Skeletal muscle tissue (tissue), 3 donors: ENCODE measurements at regions not wholly inside any gene's neighbourhood (a gene's known extent, or its start where the extent isn't known, plus 50 kb on each side); places are given as distances from the start of the nearest gene placed in this dataset.
"Not testable (repeated sequence)": the region's sequence is repeated elsewhere in the genome, so short reads cannot be mapped to it uniquely, and the experiment has no call there.

Experiments
- H3K27ac ChIP-seq: one replicate; pipeline ENCODE4 v1.7.0; 2013; ENCODE audit warnings: mild to moderate bottlenecking, low read depth, low read length, inconsistent platforms
- H3K27me3 ChIP-seq, 3 donors: one replicate each; pipeline ENCODE4 v1.7.0; 2013; ENCODE audit warnings: low read length in 3 of 3; ENCODE audit not compliant: control insufficient read depth in 3 of 3, insufficient read depth in 3 of 3
- H3K36me3 ChIP-seq, 3 donors: one replicate each; pipeline ENCODE4 v1.7.0; 2013; ENCODE audit warnings: low read length in 3 of 3; ENCODE audit not compliant: control insufficient read depth in 3 of 3, insufficient read depth in 3 of 3
- H3K4me1 ChIP-seq, 3 donors: one replicate each; pipeline ENCODE4 v1.7.0; 2013; ENCODE audit warnings: low read length in 3 of 3, mild to moderate bottlenecking in 3 of 3; ENCODE audit not compliant: control insufficient read depth in 3 of 3, insufficient read depth in 3 of 3
- H3K4me3 ChIP-seq, 3 donors: one replicate each; pipeline ENCODE4 v1.7.0; 2013; ENCODE audit warnings: low read length in 3 of 3
- H3K9ac ChIP-seq, 3 donors: one replicate each; pipeline ENCODE4 v1.7.0; 2013; ENCODE audit warnings: low read length in 3 of 3, mild to moderate bottlenecking in 3 of 3, moderate library complexity in 2 of 3, low read depth in 1 of 3
- H3K9me3 ChIP-seq, 3 donors: one replicate each; pipeline ENCODE4 v1.7.0; 2013; ENCODE audit warnings: low read length in 3 of 3; ENCODE audit not compliant: control insufficient read depth in 3 of 3
- donor health status: Osteomylitis.

GRCh38 chr5:36458746-36459145 is 147.7 kb upstream of the SLC1A3 start:
- Histone ChIP-seq H3K9me3 (no peaks in the 10 kb centered on the region), H3K4me1 (no peaks in the 10 kb centered on the region), H3K9ac (no peak overlapping the region), H3K27ac (no peak overlapping the region), H3K36me3 (no peaks in the 10 kb centered on the region), H3K27me3 (no peaks in the 10 kb centered on the region), H3K4me3 (no peak overlapping the region)

- no peaks in the 10 kb centered on the region for H3K27me3 ChIP-seq
- no peaks in the 10 kb centered on the region for H3K4me1 ChIP-seq
- H3K9me3 ChIP-seq: no peaks in the 10 kb centered on the region
- no peak overlapping the region for H3K9ac ChIP-seq
- H3K27ac ChIP-seq: no peak overlapping the region
- H3K36me3 ChIP-seq: no peaks in the 10 kb centered on the region
- no peak overlapping the region for H3K4me3 ChIP-seq
Observed at GRCh38 chr5:36459176-36460135, 146.9 kb upstream of the SLC1A3 start.

GRCh38 chr5:36462295-36463021 is 143.9 kb upstream of the SLC1A3 start:
- H3K36me3 ChIP-seq: no peaks in the 10 kb centered on the region
- H3K4me1 ChIP-seq: no peaks in the 10 kb centered on the region
- H3K9me3 ChIP-seq: no peaks in the 10 kb centered on the region
- H3K9ac ChIP-seq: no peak overlapping the region
- H3K27me3 ChIP-seq: no peaks in the 10 kb centered on the region
- no peak overlapping the region for H3K4me3 ChIP-seq
- no peak overlapping the region for H3K27ac ChIP-seq

- not testable (repeated sequence) for H3K9me3 ChIP-seq, H3K27ac ChIP-seq, H3K27me3 ChIP-seq, H3K9ac ChIP-seq, H3K36me3 ChIP-seq, H3K4me3 ChIP-seq, H3K4me1 ChIP-seq
Observed at GRCh38 chr5:36475942-36476341, 130.5 kb upstream of the SLC1A3 start.

GRCh38 chr5:36478646-36479317 is 127.6 kb upstream of the SLC1A3 start:
- Histone ChIP-seq H3K9me3 (no peaks in the 10 kb centered on the region), H3K36me3 (no peaks in the 10 kb centered on the region), H3K27me3 (no peaks in the 10 kb centered on the region), H3K27ac (no peak overlapping the region), H3K4me3 (no peak overlapping the region), H3K9ac (no peak overlapping the region), H3K4me1 (no peaks in the 10 kb centered on the region)

- no peak overlapping the region for H3K27ac ChIP-seq
- no peak overlapping the region for H3K4me3 ChIP-seq
- no peaks in the 10 kb centered on the region for H3K9me3 ChIP-seq
- no peaks in the 10 kb centered on the region for H3K4me1 ChIP-seq
- H3K9ac ChIP-seq: no peak overlapping the region
- H3K36me3 ChIP-seq: no peaks in the 10 kb centered on the region
- no peaks in the 10 kb centered on the region for H3K27me3 ChIP-seq
Observed at GRCh38 chr5:36481454-36482120, 124.8 kb upstream of the SLC1A3 start.

- Histone ChIP-seq H3K36me3 (no peaks in the 10 kb centered on the region), H3K9ac (no peak overlapping the region), H3K27ac (no peak overlapping the region), H3K9me3 (no peaks in the 10 kb centered on the region), H3K4me3 (no peak overlapping the region), H3K4me1 (no peaks in the 10 kb centered on the region), H3K27me3 (no peaks in the 10 kb centered on the region)
Observed at GRCh38 chr5:36482812-36483211, 123.6 kb upstream of the SLC1A3 start.

GRCh38 chr5:36489505-36489904 is 116.9 kb upstream of the SLC1A3 start:
- H3K4me3 ChIP-seq: no peak overlapping the region
- no peaks in the 10 kb centered on the region for H3K36me3 ChIP-seq
- no peak overlapping the region for H3K27ac ChIP-seq
- H3K9ac ChIP-seq: no peak overlapping the region
- H3K4me1 ChIP-seq: no peaks in the 10 kb centered on the region
- no peaks in the 10 kb centered on the region for H3K9me3 ChIP-seq
- H3K27me3 ChIP-seq: no peaks in the 10 kb centered on the region

- no peak overlapping the region for H3K9ac ChIP-seq
- no peak overlapping the region for H3K4me3 ChIP-seq
- no peak overlapping the region for H3K27ac ChIP-seq
- H3K4me1 ChIP-seq: no peaks in the 10 kb centered on the region
- H3K36me3 ChIP-seq: no peaks in the 10 kb centered on the region
- no peaks in the 10 kb centered on the region for H3K9me3 ChIP-seq
- peaks cover 0 to 3% (median 0%) of the 10 kb centered on the region in 3 donors for H3K27me3 ChIP-seq
Observed at GRCh38 chr5:36491856-36492255, 114.5 kb upstream of the SLC1A3 start.
